GM23248 (cell line): ENCODE measurements at regions not wholly inside any gene's neighbourhood (a gene's known extent, or its start where the extent isn't known, plus 50 kb on each side); places are given as distances from the start of the nearest gene placed in this dataset.

Source experiments
- DNase-seq: peaks from one replicate; pipeline ENCODE4 v3.0.0-alpha.2; 2015
- H2AFZ ChIP-seq: fragments of 200-600 bp; sonication (generic); 2 replicates; pipeline ENCODE4 v1.6.1; 2016; ENCODE audit warnings: antibody characterized with exemption
- H3F3A ChIP-seq: fragments of 200-600 bp; sonication (generic); 2 replicates; pipeline ENCODE4 v1.6.1; 2016; ENCODE audit warnings: mild to moderate bottlenecking, antibody characterized with exemption, mixed run types; ENCODE audit not compliant: insufficient read depth
- H3K27ac ChIP-seq: fragments of 200-600 bp; sonication (generic); 2 replicates; pipeline ENCODE4 v1.5.1; 2016; ENCODE audit warnings: mild to moderate bottlenecking
- H3K27me3 ChIP-seq: fragments of 200-600 bp; sonication (generic); replicated peaks from 2 replicates; pipeline ENCODE4 v1.6.1; 2016; ENCODE audit warnings: mild to moderate bottlenecking; ENCODE audit not compliant: insufficient read depth
- H3K36me3 ChIP-seq: fragments of 200-600 bp; sonication (generic); 2 replicates; pipeline ENCODE4 v1.6.1; 2016; ENCODE audit warnings: low read depth, mild to moderate bottlenecking
- H3K4me1 ChIP-seq: fragments of 200-600 bp; sonication (generic); 2 replicates; pipeline ENCODE4 v1.6.1; 2016; ENCODE audit warnings: mild to moderate bottlenecking; ENCODE audit not compliant: insufficient read depth
- H3K4me2 ChIP-seq: fragments of 200-600 bp; sonication (generic); one replicate; pipeline ENCODE4 v1.6.1; 2016; ENCODE audit warnings: mild to moderate bottlenecking; ENCODE audit not compliant: unreplicated experiment
- H3K4me3 ChIP-seq: fragments of 200-600 bp; sonication (generic); 2 replicates; pipeline ENCODE4 v1.5.1; 2016; ENCODE audit warnings: mild to moderate bottlenecking
- H3K79me2 ChIP-seq: fragments of 200-600 bp; sonication (generic); 2 replicates; pipeline ENCODE4 v1.6.1; 2016; ENCODE audit warnings: mild to moderate bottlenecking; ENCODE audit not compliant: insufficient read depth
- H3K9ac ChIP-seq: fragments of 200-600 bp; sonication (generic); 2 replicates; pipeline ENCODE4 v1.6.1; 2016; ENCODE audit warnings: mild to moderate bottlenecking
- H3K9me2 ChIP-seq: fragments of 200-600 bp; sonication (generic); 2 replicates; pipeline ENCODE4 v1.6.1; 2016; ENCODE audit warnings: mixed run types, mild to moderate bottlenecking, moderate library complexity; ENCODE audit not compliant: insufficient read depth
- H3K9me3 ChIP-seq: fragments of 200-600 bp; sonication (generic); one replicate; pipeline ENCODE4 v1.6.1; 2017; ENCODE audit warnings: low read depth
- H4K20me1 ChIP-seq: fragments of 200-600 bp; sonication (generic); 2 replicates; pipeline ENCODE4 v1.6.0; 2016; ENCODE audit not compliant: insufficient read depth
- EZH2 ChIP-seq: fragments of 200-600 bp; sonication (generic); IDR thresholded peaks from 2 replicates; pipeline ENCODE4 v1.6.1; 2018; ENCODE audit warnings: antibody characterized with exemption, mild to moderate bottlenecking; ENCODE audit not compliant: insufficient read depth, poor library complexity, severe bottlenecking
- EZH2phosphoT487 ChIP-seq: fragments of 200-600 bp; sonication (generic); IDR thresholded peaks from 2 replicates; pipeline ENCODE4 v1.6.1; 2018; ENCODE audit warnings: antibody characterized with exemption, moderate library complexity, mild to moderate bottlenecking, low read depth; ENCODE audit not compliant: insufficient read depth
- WGBS, 2 experiments: methylation state at CpG; one replicate each; pipeline ENCODE4 v1.1.6; 2015 to 2017; ENCODE audit warnings: low lambda C conversion rate in 2 of 2, low coverage in 1 of 2; ENCODE audit errors: missing lambda C conversion rate in 2 of 2; 5-methylcytosine and 5-hydroxymethylcytosine counted together
- in situ Hi-C: fragments of 300-500 bp; cut with MboI; formaldehyde crosslinking; loops from 2 replicates; pipeline ENCODE4 v1.15.0; 2020

DNA sequence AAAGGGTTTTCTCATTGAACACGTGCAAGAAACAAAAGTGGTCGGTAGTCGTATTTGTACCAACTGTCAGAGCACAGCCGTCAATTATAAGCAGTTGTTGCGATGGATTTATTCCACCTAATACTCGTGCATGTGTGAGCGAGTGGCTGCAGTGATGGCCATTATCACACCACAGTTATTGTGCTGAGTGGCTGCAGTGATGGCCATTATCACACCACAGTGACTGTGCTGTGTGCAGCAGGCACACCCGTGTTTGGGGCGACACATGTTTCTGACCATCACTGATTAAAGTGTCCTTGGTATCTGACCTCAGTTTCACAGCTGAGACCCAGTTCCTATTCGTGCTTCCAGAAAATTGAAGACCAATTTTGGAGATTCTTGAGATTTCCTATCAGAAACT, 142.9 kb upstream of the PFKP start:
- no peaks in the 10 kb centered on the region for H3K9me2 ChIP-seq
- H3K36me3 ChIP-seq: no peaks in the 10 kb centered on the region
- 53 to 60% methylated on average over 10 of the region's 10 CpGs for WGBS, 2 experiments
- peaks cover 14% of the 10 kb centered on the region; the same call in 1 of the 2 replicates for H3K27me3 ChIP-seq
- H3K79me2 ChIP-seq: no peaks in the 10 kb centered on the region
- H3K9ac ChIP-seq: no peak overlapping the region
- DNase-seq: no peak
- H3K4me1 ChIP-seq: no peaks in the 10 kb centered on the region
- in situ Hi-C loops: no loop called here
- no peak overlapping the region for H3K27ac ChIP-seq
- H4K20me1 ChIP-seq: no peaks in the 10 kb centered on the region
- no peaks in the 10 kb centered on the region for H3F3A ChIP-seq
- no peak overlapping the region for H3K4me2 ChIP-seq
- TF ChIP-seq EZH2phosphoT487 (no peak), EZH2 (no peak)
- no peak overlapping the region for H2AFZ ChIP-seq
- H3K9me3 ChIP-seq: no peaks in the 10 kb centered on the region
- no peak overlapping the region for H3K4me3 ChIP-seq

GRCh38 chr10:2921956-2922680, 145.2 kb upstream of the PFKP start:
- Histone ChIP-seq H3K4me3 (no peak overlapping the region), H4K20me1 (no peaks in the 10 kb centered on the region), H3F3A (no peaks in the 10 kb centered on the region), H3K79me2 (no peaks in the 10 kb centered on the region), H3K9me3 (no peaks in the 10 kb centered on the region), H3K4me2 (no peak overlapping the region), H3K4me1 (no peaks in the 10 kb centered on the region), H3K9me2 (no peaks in the 10 kb centered on the region), H3K27ac (no peak overlapping the region), H2AFZ (no peak overlapping the region), H3K9ac (no peak overlapping the region), H3K36me3 (no peaks in the 10 kb centered on the region), H3K27me3 (peaks cover 16% of the 10 kb centered on the region)
- no peak for TF ChIP-seq EZH2
- TF ChIP-seq EZH2phosphoT487: no peak
- peak; percentile 13 for DNase-seq
- in situ Hi-C loops: no loop called here
- 65 to 69% methylated on average over 24 to 26 of the region's 26 CpGs for WGBS, 2 experiments

GRCh38 chr10:2920637-2921036, 146.7 kb upstream of the PFKP start:
- H3K4me2 ChIP-seq: no peak overlapping the region
- H3K27ac ChIP-seq: no peak overlapping the region
- no peak overlapping the region for H3K4me3 ChIP-seq
- no peak overlapping the region for H2AFZ ChIP-seq
- no peaks in the 10 kb centered on the region for H3F3A ChIP-seq
- TF ChIP-seq EZH2phosphoT487 (no peak), EZH2 (no peak)
- 46 to 47% methylated on average over 6 of the region's 6 CpGs for WGBS, 2 experiments
- H3K9me2 ChIP-seq: no peaks in the 10 kb centered on the region
- H3K4me1 ChIP-seq: no peaks in the 10 kb centered on the region
- peaks cover 16% of the 10 kb centered on the region for H3K27me3 ChIP-seq
- no peak for DNase-seq
- H3K79me2 ChIP-seq: no peaks in the 10 kb centered on the region
- H3K9me3 ChIP-seq: no peaks in the 10 kb centered on the region
- in situ Hi-C loops: no loop called here
- no peaks in the 10 kb centered on the region for H3K36me3 ChIP-seq
- no peak overlapping the region for H3K9ac ChIP-seq
- H4K20me1 ChIP-seq: no peaks in the 10 kb centered on the region

DNA sequence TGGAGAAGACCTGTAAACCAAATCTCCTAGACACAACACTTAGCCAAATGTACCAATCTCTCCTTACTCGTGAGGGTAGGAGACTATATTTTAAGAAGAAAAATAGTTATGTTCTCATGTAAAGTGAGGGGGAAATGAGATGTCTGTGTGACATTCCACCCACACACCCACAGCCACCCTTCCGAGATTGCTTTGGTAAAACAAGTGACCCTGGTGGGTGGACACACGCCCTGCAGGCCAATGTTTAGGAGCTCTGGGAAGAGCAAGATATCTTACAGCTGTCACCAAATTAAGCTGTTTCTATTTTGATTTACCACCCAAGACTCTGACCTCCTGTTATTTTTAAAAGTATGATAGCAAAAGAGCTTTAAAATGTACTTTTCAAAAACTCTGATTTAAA, 147.2 kb upstream of the PFKP start:
- Histone ChIP-seq H4K20me1 (no peaks in the 10 kb centered on the region), H3K9ac (no peak overlapping the region), H2AFZ (no peak overlapping the region), H3K4me2 (no peak overlapping the region), H3K79me2 (no peaks in the 10 kb centered on the region), H3K4me1 (no peaks in the 10 kb centered on the region), H3K27ac (no peak overlapping the region), H3K36me3 (no peaks in the 10 kb centered on the region), H3K27me3 (peaks cover 16% of the 10 kb centered on the region), H3F3A (no peaks in the 10 kb centered on the region), H3K9me3 (no peaks in the 10 kb centered on the region), H3K4me3 (no peak overlapping the region), H3K9me2 (no peaks in the 10 kb centered on the region)
- no peak for DNase-seq
- no peak for TF ChIP-seq EZH2phosphoT487
- no peak for TF ChIP-seq EZH2
- WGBS, 2 experiments: 27 to 32% methylated on average over 3 of the region's 3 CpGs
- in situ Hi-C loops: no loop called here

DNA sequence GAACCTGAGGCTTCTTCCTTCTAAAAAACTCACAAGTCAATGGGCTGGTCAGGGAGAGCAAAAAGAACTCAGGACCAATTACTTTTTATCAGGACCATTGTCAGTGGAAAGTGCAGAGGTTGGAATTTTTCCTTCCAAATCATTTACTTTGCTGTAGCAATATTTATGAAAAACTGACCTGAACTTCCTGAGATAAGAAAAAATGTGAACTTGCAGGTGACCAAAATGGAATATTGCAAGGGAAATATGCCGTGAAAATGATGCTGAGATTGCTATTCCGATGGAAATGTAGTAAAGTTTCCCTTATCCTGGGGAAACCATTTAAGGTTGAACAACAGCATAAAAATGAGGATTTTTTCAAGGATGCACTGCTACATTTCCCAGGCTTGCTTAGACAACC, 148.3 kb upstream of the PFKP start:
- Histone ChIP-seq H3K27me3 (peaks cover 16% of the 10 kb centered on the region), H4K20me1 (no peaks in the 10 kb centered on the region), H3K27ac (no peak overlapping the region), H3K4me3 (no peak overlapping the region), H3K9ac (no peak overlapping the region), H3K4me1 (no peaks in the 10 kb centered on the region), H3K4me2 (no peak overlapping the region), H2AFZ (no peak overlapping the region), H3K79me2 (no peaks in the 10 kb centered on the region), H3K36me3 (no peaks in the 10 kb centered on the region), H3F3A (no peaks in the 10 kb centered on the region), H3K9me2 (no peaks in the 10 kb centered on the region), H3K9me3 (no peaks in the 10 kb centered on the region)
- whole genome bisulfite sequencing, 2 experiments: 60 to 70% methylated on average over 2 of the region's 2 CpGs
- no peak for TF ChIP-seq EZH2
- no peak for TF ChIP-seq EZH2phosphoT487
- DNase-seq: no peak
- in situ Hi-C loops: no loop called here
